Astrocyte of the cerebellum (primary cell): ENCODE measurements at regions not wholly inside any gene's neighbourhood (a gene's known extent, or its start where the extent isn't known, plus 50 kb on each side); places are given as distances from the start of the nearest gene placed in this dataset.

Source experiments
- DNase-seq: peaks from one replicate; pipeline ENCODE4 v3.0.0-alpha.2; 2011; ENCODE audit warnings: low read depth
- H3K4me3 ChIP-seq: 2 replicates; pipeline ENCODE4 v1.5.1; 2011; ENCODE audit warnings: mild to moderate bottlenecking, low read depth, low read length, moderate library complexity
- CTCF ChIP-seq: IDR thresholded peaks from 2 replicates; pipeline ENCODE4 v1.5.1; 2012; ENCODE audit warnings: low read length, low read depth, moderate library complexity, mild to moderate bottlenecking; ENCODE audit errors: missing control alignments
- in situ Hi-C: cut with HindIII; loops from 2 replicates; pipeline ENCODE4 v1.10.0; 2017; ENCODE audit warnings: low sequenced_read_pairs

GRCh38 chr13:48775804-48776203 is 122.1 kb downstream of the CYSLTR2 start:
- no peak for TF ChIP-seq CTCF
- H3K4me3 ChIP-seq = no peak overlapping the region
- peak; percentile 91 for DNase-seq
- in situ Hi-C loops = no loop called here

GRCh38 chr13:48776401-48776800 is 122.7 kb downstream of the CYSLTR2 start:
- DNase-seq = no peak
- H3K4me3 ChIP-seq = no peak overlapping the region
- no peak for TF ChIP-seq CTCF
- in situ Hi-C loops = no loop called here

GRCh38 chr13:48778610-48779009 is 124.9 kb downstream of the CYSLTR2 start:
- DNase-seq = no peak
- in situ Hi-C loops = no loop called here
- no peak for TF ChIP-seq CTCF
- no peak overlapping the region for H3K4me3 ChIP-seq

GRCh38 chr13:48780713-48781341 is 127.1 kb downstream of the CYSLTR2 start:
- H3K4me3 ChIP-seq = no peak overlapping the region
- no peak for DNase-seq
- TF ChIP-seq CTCF = no peak
- in situ Hi-C loops = no loop called here

GRCh38 chr13:48782429-48782840 is 128.7 kb downstream of the CYSLTR2 start:
- no peak overlapping the region for H3K4me3 ChIP-seq
- in situ Hi-C loops = no loop called here
- DNase-seq = no peak
- TF ChIP-seq CTCF = no peak

- no peak for DNase-seq
- in situ Hi-C loops = no loop called here
Observed at GRCh38 chr13:48783181-48783630, 129.5 kb downstream of the CYSLTR2 start.

More at GRCh38 chr13:48783181-48783630, 129.5 kb downstream of the CYSLTR2 start:
- TF ChIP-seq CTCF = no peak
- no peak overlapping the region for H3K4me3 ChIP-seq
